Fibroblast of pulmonary artery (primary cell): ENCODE measurements at regions not wholly inside any gene's neighbourhood (a gene's known extent, or its start where the extent isn't known, plus 50 kb on each side); places are given as distances from the start of the nearest gene placed in this dataset.
"Not testable (repeated sequence)": the region's sequence is repeated elsewhere in the genome, so short reads cannot be mapped to it uniquely, and the experiment has no call there.

ENCODE experiments used
- DNase-seq: peaks from one replicate; pipeline ENCODE4 v3.0.0-alpha.2; 2010; ENCODE audit warnings: low read depth
- H3K4me3 ChIP-seq: replicated peaks from 2 replicates; pipeline ENCODE4 v1.5.1; 2011; ENCODE audit warnings: low read depth, mild to moderate bottlenecking, control low read depth, low read length, moderate library complexity
- CTCF ChIP-seq: IDR thresholded peaks from 2 replicates; pipeline ENCODE4 v1.5.1; 2011; ENCODE audit warnings: mild to moderate bottlenecking, control low read depth, low read length, inconsistent platforms; ENCODE audit errors: missing control alignments

- no peak for DNase-seq
- no peak for TF ChIP-seq CTCF
- no peak overlapping the region for H3K4me3 ChIP-seq
Observed at GRCh38 chr18:43826215-43826614, 548.9 kb upstream of the SYT4 start.

GRCh38 chr18:43827311-43827710 is 550.0 kb upstream of the SYT4 start:
- no peak overlapping the region for H3K4me3 ChIP-seq
- no peak for DNase-seq
- TF ChIP-seq CTCF, result no peak

- no peak for DNase-seq
- no peak for TF ChIP-seq CTCF
- no peak overlapping the region for H3K4me3 ChIP-seq
Observed at GRCh38 chr18:43830303-43830702, 553.0 kb upstream of the SYT4 start.

- DNase-seq, result no peak
- no peak overlapping the region for H3K4me3 ChIP-seq
- no peak for TF ChIP-seq CTCF
Observed at GRCh38 chr18:43830947-43831346, 553.7 kb upstream of the SYT4 start.

GRCh38 chr18:43846299-43846698 is 569.0 kb upstream of the SYT4 start:
- no peak for DNase-seq
- TF ChIP-seq CTCF, result no peak
- no peak overlapping the region for H3K4me3 ChIP-seq

- DNase-seq, result peak; percentile 57
- no peak for TF ChIP-seq CTCF
- H3K4me3 ChIP-seq, result no peak overlapping the region
Observed at GRCh38 chr18:43847164-43848091, 570.1 kb upstream of the SYT4 start.

GRCh38 chr18:43849831-43850230 is 572.5 kb upstream of the SYT4 start:
- DNase-seq, H3K4me3 ChIP-seq: not testable (repeated sequence)
